Osteocyte (in vitro differentiated cells): ENCODE measurements at regions not wholly inside any gene's neighbourhood (a gene's known extent, or its start where the extent isn't known, plus 50 kb on each side); places are given as distances from the start of the nearest gene placed in this dataset.

Source experiments
- DNase-seq: peaks from one replicate; pipeline ENCODE4 v3.0.0; 2021; ENCODE audit warnings: mixed read lengths; ENCODE audit not compliant: unreplicated experiment; ENCODE audit errors: extremely low spot score
- H3K27ac Mint-ChIP-seq: one replicate; pipeline ENCODE4 v1.8.0; 2021; ENCODE audit warnings: mild to moderate bottlenecking, mixed read lengths; ENCODE audit not compliant: unreplicated experiment
- H3K27me3 Mint-ChIP-seq: one replicate; pipeline ENCODE4 v1.8.0; 2021; ENCODE audit warnings: mixed read lengths; ENCODE audit not compliant: unreplicated experiment
- H3K36me3 Mint-ChIP-seq: one replicate; pipeline ENCODE4 v1.8.0; 2021; ENCODE audit warnings: mixed read lengths; ENCODE audit not compliant: unreplicated experiment
- H3K4me1 Mint-ChIP-seq: one replicate; pipeline ENCODE4 v1.8.0; 2021; ENCODE audit warnings: mixed read lengths; ENCODE audit not compliant: unreplicated experiment
- H3K4me3 Mint-ChIP-seq: one replicate; pipeline ENCODE4 v1.8.0; 2021; ENCODE audit warnings: mild to moderate bottlenecking, moderate library complexity, mixed read lengths; ENCODE audit not compliant: unreplicated experiment
- H3K9me3 Mint-ChIP-seq: one replicate; pipeline ENCODE4 v1.8.0; 2021; ENCODE audit warnings: mixed read lengths; ENCODE audit not compliant: unreplicated experiment
- TF ChIP-seq, protein P1 (sequence below): fragments of 200-600 bp; sonication (generic); IDR thresholded peaks from 2 replicates; pipeline ENCODE4 v1.5.0; 2021; ENCODE audit warnings: antibody characterized with exemption, mild to moderate bottlenecking, moderate library complexity

GRCh38 chr11:28730336-28730735 lies 622.1 kb downstream of the METTL15 start:
- Mint-ChIP-seq H3K4me1 (no peaks in the 10 kb centered on the region), H3K27ac (no peak overlapping the region), H3K27me3 (no peaks in the 10 kb centered on the region), H3K36me3 (peaks cover 3% of the 10 kb centered on the region), H3K4me3 (no peak overlapping the region), H3K9me3 (no peaks in the 10 kb centered on the region)
- TF ChIP-seq, protein P1, sequence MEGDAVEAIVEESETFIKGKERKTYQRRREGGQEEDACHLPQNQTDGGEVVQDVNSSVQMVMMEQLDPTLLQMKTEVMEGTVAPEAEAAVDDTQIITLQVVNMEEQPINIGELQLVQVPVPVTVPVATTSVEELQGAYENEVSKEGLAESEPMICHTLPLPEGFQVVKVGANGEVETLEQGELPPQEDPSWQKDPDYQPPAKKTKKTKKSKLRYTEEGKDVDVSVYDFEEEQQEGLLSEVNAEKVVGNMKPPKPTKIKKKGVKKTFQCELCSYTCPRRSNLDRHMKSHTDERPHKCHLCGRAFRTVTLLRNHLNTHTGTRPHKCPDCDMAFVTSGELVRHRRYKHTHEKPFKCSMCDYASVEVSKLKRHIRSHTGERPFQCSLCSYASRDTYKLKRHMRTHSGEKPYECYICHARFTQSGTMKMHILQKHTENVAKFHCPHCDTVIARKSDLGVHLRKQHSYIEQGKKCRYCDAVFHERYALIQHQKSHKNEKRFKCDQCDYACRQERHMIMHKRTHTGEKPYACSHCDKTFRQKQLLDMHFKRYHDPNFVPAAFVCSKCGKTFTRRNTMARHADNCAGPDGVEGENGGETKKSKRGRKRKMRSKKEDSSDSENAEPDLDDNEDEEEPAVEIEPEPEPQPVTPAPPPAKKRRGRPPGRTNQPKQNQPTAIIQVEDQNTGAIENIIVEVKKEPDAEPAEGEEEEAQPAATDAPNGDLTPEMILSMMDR = no peak
- no peak for DNase-seq

- no peak overlapping the region for H3K27ac Mint-ChIP-seq
- TF ChIP-seq, protein P1 = no peak
- H3K4me1 Mint-ChIP-seq = no peaks in the 10 kb centered on the region
- no peaks in the 10 kb centered on the region for H3K9me3 Mint-ChIP-seq
- no peak for DNase-seq
- H3K4me3 Mint-ChIP-seq = no peak overlapping the region
- H3K36me3 Mint-ChIP-seq = peaks cover 3% of the 10 kb centered on the region
- H3K27me3 Mint-ChIP-seq = no peaks in the 10 kb centered on the region
These were observed 621.2 kb downstream of the METTL15 start for GRCh38 chr11:28729339-28729738.

DNA sequence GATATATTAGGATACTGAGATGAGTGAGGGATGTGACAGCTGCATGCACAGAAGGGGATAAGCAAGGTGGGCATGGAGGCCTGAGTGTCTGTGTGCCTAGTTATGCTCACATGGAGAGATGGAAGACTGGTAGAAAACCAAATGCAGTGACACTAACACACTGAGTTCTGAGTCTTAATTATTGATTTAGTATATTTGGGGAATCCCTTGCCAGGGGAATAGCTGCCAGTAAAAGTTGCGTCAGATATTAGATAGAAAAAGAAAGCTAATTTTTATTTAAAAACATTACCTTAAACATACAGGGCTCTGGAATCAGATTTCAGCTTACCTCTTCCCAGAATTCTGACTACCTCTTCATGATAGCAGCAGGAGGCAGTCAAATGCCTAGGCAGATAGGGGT lies 620.5 kb downstream of the METTL15 start:
- Mint-ChIP-seq H3K27me3 (no peaks in the 10 kb centered on the region), H3K9me3 (no peaks in the 10 kb centered on the region), H3K4me1 (no peaks in the 10 kb centered on the region), H3K27ac (no peak overlapping the region), H3K4me3 (no peak overlapping the region), H3K36me3 (peaks cover 3% of the 10 kb centered on the region)
- no peak for DNase-seq
- TF ChIP-seq, protein P1 = no peak

GRCh38 chr11:28727254-28727653 lies 619.1 kb downstream of the METTL15 start:
- no peaks in the 10 kb centered on the region for H3K9me3 Mint-ChIP-seq
- no peak overlapping the region for H3K27ac Mint-ChIP-seq
- no peaks in the 10 kb centered on the region for H3K27me3 Mint-ChIP-seq
- no peaks in the 10 kb centered on the region for H3K4me1 Mint-ChIP-seq
- TF ChIP-seq, protein P1 = no peak
- H3K36me3 Mint-ChIP-seq = no peaks in the 10 kb centered on the region
- no peak overlapping the region for H3K4me3 Mint-ChIP-seq
- no peak for DNase-seq

- Mint-ChIP-seq H3K9me3 (no peaks in the 10 kb centered on the region), H3K4me1 (no peaks in the 10 kb centered on the region), H3K4me3 (no peak overlapping the region), H3K27me3 (no peaks in the 10 kb centered on the region), H3K27ac (no peak overlapping the region), H3K36me3 (no peaks in the 10 kb centered on the region)
- no peak for DNase-seq
- TF ChIP-seq, protein P1 = no peak
These were observed 618.2 kb downstream of the METTL15 start for GRCh38 chr11:28726432-28726831.
